ENCODE measurements at regions not wholly inside any gene's neighbourhood (a gene's known extent, or its start where the extent isn't known, plus 50 kb on each side); places are given as distances from the start of the nearest gene placed in this dataset.

DNA sequence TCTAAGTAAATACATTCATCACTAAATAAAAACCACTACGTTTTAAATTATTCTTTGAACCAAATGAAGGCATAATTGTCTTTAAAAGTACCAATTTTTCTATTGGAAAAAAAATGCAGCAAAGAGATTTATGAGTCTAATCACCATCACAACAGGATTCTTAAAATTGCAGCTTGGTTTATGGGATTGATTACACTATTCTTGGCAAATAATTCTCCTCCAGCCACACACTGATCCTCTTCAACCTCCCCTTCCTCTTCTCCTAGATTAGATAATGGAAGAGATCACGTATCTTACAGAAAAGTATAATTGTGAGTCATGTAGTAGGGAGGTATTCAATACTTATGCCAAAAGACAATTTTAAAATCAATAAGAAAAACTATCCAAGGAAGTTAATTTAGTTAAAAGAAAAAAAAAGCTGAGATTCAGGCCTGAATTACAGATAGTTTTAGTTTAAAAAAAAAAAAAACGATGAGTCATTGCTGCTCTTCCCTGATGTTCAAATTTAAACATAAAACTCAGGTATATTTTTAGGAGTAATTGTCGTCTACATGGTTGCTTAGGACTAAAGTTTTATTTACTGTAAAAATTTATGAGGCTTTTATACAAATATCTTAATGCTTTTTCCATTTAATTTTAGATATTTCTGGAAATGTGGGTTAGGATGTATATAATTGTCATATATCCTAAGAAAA is 133.7 kb upstream of the CDK1 start:
- Histone ChIP-seq H3K4me2 (ENCODE audit: control insufficient read depth, extremely low read depth, insufficient read depth, low read depth, low read length) (no peak overlapping the region), H3K27me3 (ENCODE audit: control insufficient read depth, extremely low read depth, insufficient read depth, low read length) (no peaks in the 10 kb centered on the region), H3K27ac (ENCODE audit: control insufficient read depth, insufficient read depth, low read length) (no peak overlapping the region), H3K9ac (ENCODE audit: control insufficient read depth, extremely low read depth, insufficient read depth, low read length) (no peak overlapping the region), H2AFZ (ENCODE audit: control insufficient read depth, low read length) (no peak overlapping the region), H3K9me1 (ENCODE audit: control insufficient read depth, extremely low read depth, insufficient read depth, low read length) (no peaks in the 10 kb centered on the region), H3K4me3 (ENCODE audit: control insufficient read depth in 2 of 3, extremely low read depth in 1 of 3, insufficient read depth in 2 of 3, low read depth in 1 of 3, low read length in 3 of 3) (no peak overlapping the region), H3K36me3 (ENCODE audit: control insufficient read depth in 2 of 2, extremely low read depth in 1 of 2, insufficient read depth in 2 of 2, low read length in 2 of 2) (no peaks in the 10 kb centered on the region), H4K20me1 (ENCODE audit: control insufficient read depth, extremely low read depth, insufficient read depth, low read length) (no peaks in the 10 kb centered on the region), H3K4me1 (ENCODE audit: control insufficient read depth, extremely low read depth, insufficient read depth, low read length) (no peaks in the 10 kb centered on the region), H3K9me3 (ENCODE audit: control insufficient read depth, low read depth, low read length) (no peaks in the 10 kb centered on the region), H3K79me2 (ENCODE audit: control insufficient read depth, insufficient read depth, low read length) (no peaks in the 10 kb centered on the region)
- dilution Hi-C loops (cut with MboI; ENCODE audit: extremely low pct_ligation_motif_present, low sequenced_read_pairs) = no loop called here
- no peak for TF ChIP-seq CTCF (optimal IDR thresholded peaks at IDR 0.05 in 1 of 3, IDR thresholded peaks at IDR 0.05 in 1 of 3, conservative IDR thresholded peaks at IDR 0.05 in 1 of 3; ENCODE audit: extremely low read depth in 1 of 3, insufficient read depth in 2 of 3, low read length in 3 of 3)
- no peak for TF ChIP-seq EZH2 (IDR thresholded peaks at IDR 0.05; ENCODE audit: low read length)
- DNase-seq (ENCODE audit: low read depth, low spot score) (no peak), FAIRE-seq (no peak)

DNA sequence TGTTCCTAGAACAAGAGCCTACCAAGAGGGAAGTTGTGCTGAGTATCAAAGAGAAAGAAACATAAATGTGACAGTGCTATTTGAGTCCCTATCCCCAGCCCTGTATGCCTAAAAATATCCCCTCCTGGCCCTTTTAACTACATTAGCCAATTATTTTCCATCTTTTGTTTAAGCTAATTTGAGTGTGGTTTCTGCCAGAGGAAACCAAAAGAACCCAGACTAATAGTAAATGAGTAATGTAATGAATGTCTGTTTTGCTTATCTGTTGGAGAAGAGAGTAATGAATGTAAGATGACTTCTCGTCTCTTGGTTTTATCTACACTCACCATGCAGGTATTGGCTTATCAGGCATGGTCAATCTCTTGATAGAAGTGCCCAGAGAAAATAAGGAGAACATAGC is 134.4 kb upstream of the CDK1 start:
- H3K9me3 ChIP-seq (ENCODE audit: control insufficient read depth, low read depth, low read length) = no peaks in the 10 kb centered on the region
- no peaks in the 10 kb centered on the region for H3K79me2 ChIP-seq (ENCODE audit: control insufficient read depth, insufficient read depth, low read length)
- H3K9ac ChIP-seq (ENCODE audit: control insufficient read depth, extremely low read depth, insufficient read depth, low read length) = no peak overlapping the region
- H3K27me3 ChIP-seq (ENCODE audit: control insufficient read depth, extremely low read depth, insufficient read depth, low read length) = no peaks in the 10 kb centered on the region
- H4K20me1 ChIP-seq (ENCODE audit: control insufficient read depth, extremely low read depth, insufficient read depth, low read length) = no peaks in the 10 kb centered on the region
- H3K4me2 ChIP-seq (ENCODE audit: control insufficient read depth, extremely low read depth, insufficient read depth, low read depth, low read length) = no peak overlapping the region
- no peak for FAIRE-seq
- H3K9me1 ChIP-seq (ENCODE audit: control insufficient read depth, extremely low read depth, insufficient read depth, low read length) = no peaks in the 10 kb centered on the region
- no peak overlapping the region for H3K4me3 ChIP-seq (ENCODE audit: control insufficient read depth in 2 of 3, extremely low read depth in 1 of 3, insufficient read depth in 2 of 3, low read depth in 1 of 3, low read length in 3 of 3)
- H3K27ac ChIP-seq (ENCODE audit: control insufficient read depth, insufficient read depth, low read length) = no peak overlapping the region
- TF ChIP-seq EZH2 (IDR thresholded peaks at IDR 0.05; ENCODE audit: low read length) (no peak), CTCF (optimal IDR thresholded peaks at IDR 0.05 in 1 of 3, IDR thresholded peaks at IDR 0.05 in 1 of 3, conservative IDR thresholded peaks at IDR 0.05 in 1 of 3; ENCODE audit: extremely low read depth in 1 of 3, insufficient read depth in 2 of 3, low read length in 3 of 3) (no peak)
- no peak for DNase-seq (ENCODE audit: low read depth, low spot score)
- H3K4me1 ChIP-seq (ENCODE audit: control insufficient read depth, extremely low read depth, insufficient read depth, low read length) = no peaks in the 10 kb centered on the region
- H3K36me3 ChIP-seq (ENCODE audit: control insufficient read depth in 2 of 2, extremely low read depth in 1 of 2, insufficient read depth in 2 of 2, low read length in 2 of 2) = no peaks in the 10 kb centered on the region
- no peak overlapping the region for H2AFZ ChIP-seq (ENCODE audit: control insufficient read depth, low read length)
- dilution Hi-C loops (cut with MboI; ENCODE audit: extremely low pct_ligation_motif_present, low sequenced_read_pairs) = no loop called here
